RWPE2 (cell line): ENCODE measurements at regions not wholly inside any gene's neighbourhood (a gene's known extent, or its start where the extent isn't known, plus 50 kb on each side); places are given as distances from the start of the nearest gene placed in this dataset.

ENCODE experiments used
- ATAC-seq: fragments of 200-7000 bp; cut with Tn5 transposase; 3 replicates; pipeline ENCODE4 v1.9.1; 2021; ENCODE audit warnings: low read depth
- DNase-seq: peaks from one replicate; pipeline ENCODE4 v3.0.0-alpha.2; 2020; ENCODE audit warnings: low spot score
- H3K27ac ChIP-seq: fragments of 450-650 bp; 2 replicates; pipeline ENCODE4 v1.5.1; 2017; ENCODE audit warnings: mild to moderate bottlenecking; ENCODE audit not compliant: poor library complexity, severe bottlenecking
- H3K27me3 ChIP-seq: fragments of 250-450 bp; sonication (Bioruptor Pico); 2 replicates; pipeline ENCODE4 v1.5.1; 2021; ENCODE audit warnings: mild to moderate bottlenecking, moderate library complexity; ENCODE audit not compliant: insufficient read depth, poor library complexity, severe bottlenecking
- H3K36me3 ChIP-seq: fragments of 250-450 bp; sonication (Bioruptor Pico); 2 replicates; pipeline ENCODE4 v1.5.1; 2020; ENCODE audit warnings: low read depth, mild to moderate bottlenecking, moderate library complexity
- H3K4me1 ChIP-seq: fragments of 250-450 bp; sonication (Bioruptor Pico); 2 replicates; pipeline ENCODE4 v1.5.1; 2021; ENCODE audit warnings: mild to moderate bottlenecking, moderate library complexity; ENCODE audit not compliant: insufficient read depth, poor library complexity, severe bottlenecking
- H3K4me3 ChIP-seq: fragments of 250-450 bp; sonication (Bioruptor Pico); 2 replicates; pipeline ENCODE4 v1.5.1; 2021; ENCODE audit warnings: mild to moderate bottlenecking, moderate library complexity; ENCODE audit not compliant: severe bottlenecking
- H3K9me3 ChIP-seq: fragments of 250-450 bp; sonication (Bioruptor Pico); 2 replicates; pipeline ENCODE4 v1.5.1; 2021; ENCODE audit warnings: mild to moderate bottlenecking, moderate library complexity; ENCODE audit not compliant: severe bottlenecking
- CTCF ChIP-seq: fragments of 450-650 bp; IDR thresholded peaks from one replicate; pipeline ENCODE4 v1.5.1; 2017; ENCODE audit warnings: mild to moderate bottlenecking, moderate library complexity; ENCODE audit not compliant: poor library complexity, severe bottlenecking

DNA sequence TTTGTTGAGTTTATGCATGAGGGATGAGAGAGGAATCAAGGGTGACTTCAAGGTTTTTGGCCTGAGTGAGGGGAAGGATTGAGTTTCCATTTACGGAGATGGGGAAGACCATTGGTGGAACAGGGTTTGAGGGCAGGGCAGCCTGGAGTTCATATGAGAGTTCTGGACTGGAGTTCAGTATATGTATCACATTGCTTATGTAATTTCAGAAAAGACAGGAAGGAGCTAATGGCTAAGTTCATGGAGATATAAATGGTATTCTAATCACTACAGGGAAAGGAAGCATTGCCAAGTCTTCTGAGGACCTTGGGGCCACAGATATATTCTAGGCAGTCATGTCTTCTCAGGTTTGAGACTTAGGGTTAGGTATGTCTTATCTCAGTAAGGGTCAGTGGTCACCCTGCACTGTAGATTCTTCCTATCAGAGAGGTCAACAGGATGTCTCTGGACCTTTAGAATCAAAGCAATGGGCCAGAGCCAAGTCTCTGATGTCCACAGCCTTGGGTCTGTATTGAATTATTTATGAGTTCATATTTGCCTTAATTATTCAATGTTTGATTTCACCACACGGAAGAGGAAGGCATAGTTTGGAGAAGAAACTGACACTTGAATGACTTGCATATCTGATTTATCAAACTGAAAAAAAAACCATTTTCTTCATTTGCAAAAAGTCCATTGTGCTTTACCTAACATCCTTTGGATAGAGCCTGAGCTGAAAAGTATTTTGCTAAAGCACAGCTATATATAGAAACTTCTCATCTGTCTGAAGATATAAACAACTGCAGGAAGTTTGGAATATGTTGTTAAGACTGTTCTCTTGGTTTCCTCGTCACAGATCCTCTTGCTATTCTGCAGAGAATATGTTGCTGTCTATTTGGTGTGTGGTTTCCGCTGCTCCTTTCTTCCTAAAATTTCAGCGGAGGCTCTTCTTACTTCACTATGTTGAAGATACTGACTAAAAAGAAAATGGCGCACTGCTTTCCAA, 139.5 kb downstream of the PDGFRA start:
- no peak for TF ChIP-seq CTCF
- H3K4me3 ChIP-seq: no peak overlapping the region
- H3K27ac ChIP-seq: no peak overlapping the region
- H3K27me3 ChIP-seq: peaks cover 2% of the 10 kb centered on the region
- H3K9me3 ChIP-seq: no peaks in the 10 kb centered on the region
- ATAC-seq (no peak), DNase-seq (no peak)
- H3K36me3 ChIP-seq: no peaks in the 10 kb centered on the region
- H3K4me1 ChIP-seq: no peaks in the 10 kb centered on the region

DNA sequence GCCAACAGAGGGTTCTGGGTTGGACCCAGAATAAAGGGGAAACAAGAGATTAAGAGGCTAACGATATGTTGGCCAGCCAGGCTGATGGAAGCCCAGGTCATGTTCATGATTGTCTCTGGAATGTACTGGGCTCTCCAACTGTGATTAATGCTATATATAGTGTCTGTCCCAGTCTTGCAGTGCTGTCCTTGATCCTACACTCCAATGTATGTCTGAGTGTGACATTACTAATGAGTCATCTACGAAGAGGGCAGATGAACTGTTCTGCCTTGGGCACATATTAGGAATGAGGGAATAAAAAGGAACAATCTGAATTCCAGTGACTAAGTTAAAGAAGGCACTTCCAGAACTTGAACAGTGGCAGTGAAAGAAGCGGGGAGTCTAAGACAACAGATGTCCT, 142.1 kb downstream of the PDGFRA start:
- H3K27ac ChIP-seq: no peak overlapping the region
- no peak overlapping the region for H3K4me3 ChIP-seq
- H3K4me1 ChIP-seq: no peaks in the 10 kb centered on the region
- peaks cover 2% of the 10 kb centered on the region for H3K27me3 ChIP-seq
- no peak for TF ChIP-seq CTCF
- no peak for DNase-seq
- no peak for ATAC-seq
- H3K36me3 ChIP-seq: no peaks in the 10 kb centered on the region
- no peaks in the 10 kb centered on the region for H3K9me3 ChIP-seq

- Histone ChIP-seq H3K4me3 (no peak overlapping the region), H3K4me1 (no peaks in the 10 kb centered on the region), H3K9me3 (no peaks in the 10 kb centered on the region), H3K36me3 (no peaks in the 10 kb centered on the region), H3K27ac (no peak overlapping the region), H3K27me3 (no peaks in the 10 kb centered on the region)
- ATAC-seq: no peak
- no peak for DNase-seq
- no peak for TF ChIP-seq CTCF
These were observed 143.9 kb downstream of the PDGFRA start for GRCh38 chr4:54372951-54373350.

- no peaks in the 10 kb centered on the region for H3K9me3 ChIP-seq
- no peaks in the 10 kb centered on the region for H3K27me3 ChIP-seq
- TF ChIP-seq CTCF: no peak
- ATAC-seq (no peak), DNase-seq (no peak)
- H3K4me3 ChIP-seq: no peak overlapping the region
- no peaks in the 10 kb centered on the region for H3K36me3 ChIP-seq
- no peaks in the 10 kb centered on the region for H3K4me1 ChIP-seq
- H3K27ac ChIP-seq: no peak overlapping the region
These were observed 144.7 kb downstream of the PDGFRA start for GRCh38 chr4:54373718-54374210.

GRCh38 chr4:54378461-54378860, 149.4 kb downstream of the PDGFRA start:
- no peaks in the 10 kb centered on the region for H3K4me1 ChIP-seq
- H3K27me3 ChIP-seq: no peaks in the 10 kb centered on the region
- no peaks in the 10 kb centered on the region for H3K36me3 ChIP-seq
- no peak for TF ChIP-seq CTCF
- no peak overlapping the region for H3K4me3 ChIP-seq
- DNase-seq (no peak), ATAC-seq (no peak)
- H3K9me3 ChIP-seq: no peaks in the 10 kb centered on the region
- no peak overlapping the region for H3K27ac ChIP-seq
